ENCODE measurements at regions not wholly inside any gene's neighbourhood (a gene's known extent, or its start where the extent isn't known, plus 50 kb on each side); places are given as distances from the start of the nearest gene placed in this dataset.

- 88% methylated on average over 3 of the region's 3 CpGs for WGBS, 2 donors
Observed at GRCh38 chr4:92136434-92136833, 167.3 kb upstream of the GRID2 start.

GRCh38 chr4:92163348-92163747, 140.4 kb upstream of the GRID2 start:
- DNase-seq (ENCODE audit: low spot score in 2 of 2) = no peak
- TF ChIP-seq POLR2A (IDR thresholded peaks at IDR 0.05) (no peak), CTCF (IDR thresholded peaks at IDR 0.05) (no peak)
- no peak overlapping the region for H3K4me3 ChIP-seq (ENCODE audit: low read depth, poor library complexity, severe bottlenecking)
- WGBS, 2 donors = 78 to 84% methylated on average over 2 of the region's 2 CpGs
- intact Hi-C loops (cut with DNase I; ENCODE audit: low total_unique reads) = no loop called here

More at GRCh38 chr4:92136434-92136833, 167.3 kb upstream of the GRID2 start:
- DNase-seq (ENCODE audit: low spot score in 2 of 2) = no peak
- no peak overlapping the region for H3K4me3 ChIP-seq (ENCODE audit: low read depth, poor library complexity, severe bottlenecking)
- intact Hi-C loops (cut with DNase I; ENCODE audit: low total_unique reads) = no loop called here
- TF ChIP-seq POLR2A (IDR thresholded peaks at IDR 0.05) = no peak
- TF ChIP-seq CTCF (IDR thresholded peaks at IDR 0.05) = no peak

- no peak for TF ChIP-seq POLR2A (IDR thresholded peaks at IDR 0.05)
- 57 to 70% methylated on average over 2 of the region's 2 CpGs for WGBS, 2 donors
- H3K4me3 ChIP-seq (ENCODE audit: low read depth, poor library complexity, severe bottlenecking) = no peak overlapping the region
- DNase-seq (ENCODE audit: low spot score in 2 of 2) = no peak
- intact Hi-C loops (cut with DNase I; ENCODE audit: low total_unique reads) = no loop called here
Observed at GRCh38 chr4:92170340-92170739, 133.4 kb upstream of the GRID2 start.

- intact Hi-C loops (cut with DNase I; ENCODE audit: low total_unique reads) = no loop called here
- H3K4me3 ChIP-seq (ENCODE audit: low read depth, poor library complexity, severe bottlenecking) = no peak overlapping the region
- WGBS, 2 donors = 89 to 95% methylated on average over 1 of the region's 1 CpG
- TF ChIP-seq CTCF (IDR thresholded peaks at IDR 0.05) (no peak), POLR2A (IDR thresholded peaks at IDR 0.05) (no peak)
- DNase-seq (ENCODE audit: low spot score in 2 of 2) = no peak
Observed at GRCh38 chr4:92172203-92172602, 131.6 kb upstream of the GRID2 start.

GRCh38 chr4:92175250-92175649, 128.5 kb upstream of the GRID2 start:
- 44 to 71% methylated on average over 1 of the region's 1 CpG for WGBS, 2 donors
- intact Hi-C loops (cut with DNase I; ENCODE audit: low total_unique reads) = no loop called here

GRCh38 chr4:92182006-92182735, 121.6 kb upstream of the GRID2 start:
- no peak overlapping the region for H3K4me3 ChIP-seq (ENCODE audit: low read depth, poor library complexity, severe bottlenecking)
- 92 to 94% methylated on average over 36 of the region's 36 CpGs for WGBS, 2 donors
- no peak for TF ChIP-seq CTCF (IDR thresholded peaks at IDR 0.05)
- DNase-seq (ENCODE audit: low spot score in 2 of 2) = no peak
- intact Hi-C loops (cut with DNase I; ENCODE audit: low total_unique reads) = no loop called here

More at GRCh38 chr4:92175250-92175649, 128.5 kb upstream of the GRID2 start:
- DNase-seq (ENCODE audit: low spot score in 2 of 2) = no peak
- TF ChIP-seq CTCF (IDR thresholded peaks at IDR 0.05) (no peak), POLR2A (IDR thresholded peaks at IDR 0.05) (no peak)
- no peak overlapping the region for H3K4me3 ChIP-seq (ENCODE audit: low read depth, poor library complexity, severe bottlenecking)
